ENCODE measurements at regions not wholly inside any gene's neighbourhood (a gene's known extent, or its start where the extent isn't known, plus 50 kb on each side); places are given as distances from the start of the nearest gene placed in this dataset.
"Not testable (repeated sequence)": the region's sequence is repeated elsewhere in the genome, so short reads cannot be mapped to it uniquely, and the experiment has no call there.

DNA sequence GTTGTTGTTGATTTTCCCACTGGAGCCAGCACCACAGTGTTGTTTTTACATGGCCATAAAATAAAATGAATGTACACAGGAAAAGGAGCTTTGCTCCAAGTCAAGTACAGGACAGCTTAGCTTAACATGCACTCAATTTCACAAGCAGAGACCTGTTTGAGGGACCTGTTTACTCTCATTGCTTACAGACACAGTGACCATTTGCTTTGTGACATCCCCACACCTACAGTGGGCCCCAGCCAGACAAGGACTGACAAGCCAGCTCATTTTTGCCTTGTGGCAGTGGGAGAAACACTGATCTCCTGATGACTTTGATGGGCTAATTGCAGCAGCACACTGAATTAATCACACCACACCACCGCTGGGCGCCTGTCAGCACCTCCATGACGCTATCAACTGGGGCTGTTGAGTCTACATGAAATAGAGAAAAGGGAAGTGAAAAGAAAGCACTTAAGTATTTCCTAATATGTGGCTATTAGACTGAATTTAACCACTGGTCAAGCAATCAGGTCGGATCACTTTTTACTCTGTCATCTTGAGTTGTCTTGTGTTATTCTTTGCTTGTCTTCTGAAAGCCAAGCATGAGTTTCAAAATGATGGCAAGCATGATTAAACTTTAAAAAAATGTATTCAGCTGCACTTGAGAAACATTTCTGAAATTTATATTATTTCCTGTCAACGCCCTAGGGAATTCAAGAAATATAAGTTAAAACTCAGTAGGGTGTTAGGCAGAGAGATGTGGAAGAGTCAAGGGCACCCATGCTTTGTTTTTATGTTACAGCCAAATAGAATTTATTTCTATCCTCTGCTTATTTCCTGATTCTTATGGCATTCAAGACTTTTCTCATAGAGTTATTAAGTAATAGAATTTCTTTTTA is 557.7 kb downstream of the RAB28 start:
- H3K4me3 ChIP-seq (ENCODE audit: low read depth, low read length): no peak overlapping the region
- TF ChIP-seq, protein P1, sequence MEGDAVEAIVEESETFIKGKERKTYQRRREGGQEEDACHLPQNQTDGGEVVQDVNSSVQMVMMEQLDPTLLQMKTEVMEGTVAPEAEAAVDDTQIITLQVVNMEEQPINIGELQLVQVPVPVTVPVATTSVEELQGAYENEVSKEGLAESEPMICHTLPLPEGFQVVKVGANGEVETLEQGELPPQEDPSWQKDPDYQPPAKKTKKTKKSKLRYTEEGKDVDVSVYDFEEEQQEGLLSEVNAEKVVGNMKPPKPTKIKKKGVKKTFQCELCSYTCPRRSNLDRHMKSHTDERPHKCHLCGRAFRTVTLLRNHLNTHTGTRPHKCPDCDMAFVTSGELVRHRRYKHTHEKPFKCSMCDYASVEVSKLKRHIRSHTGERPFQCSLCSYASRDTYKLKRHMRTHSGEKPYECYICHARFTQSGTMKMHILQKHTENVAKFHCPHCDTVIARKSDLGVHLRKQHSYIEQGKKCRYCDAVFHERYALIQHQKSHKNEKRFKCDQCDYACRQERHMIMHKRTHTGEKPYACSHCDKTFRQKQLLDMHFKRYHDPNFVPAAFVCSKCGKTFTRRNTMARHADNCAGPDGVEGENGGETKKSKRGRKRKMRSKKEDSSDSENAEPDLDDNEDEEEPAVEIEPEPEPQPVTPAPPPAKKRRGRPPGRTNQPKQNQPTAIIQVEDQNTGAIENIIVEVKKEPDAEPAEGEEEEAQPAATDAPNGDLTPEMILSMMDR (IDR thresholded peaks at IDR 0.05; ENCODE audit: borderline replicate concordance, insufficient read depth, low read depth, low read length): no peak

DNA sequence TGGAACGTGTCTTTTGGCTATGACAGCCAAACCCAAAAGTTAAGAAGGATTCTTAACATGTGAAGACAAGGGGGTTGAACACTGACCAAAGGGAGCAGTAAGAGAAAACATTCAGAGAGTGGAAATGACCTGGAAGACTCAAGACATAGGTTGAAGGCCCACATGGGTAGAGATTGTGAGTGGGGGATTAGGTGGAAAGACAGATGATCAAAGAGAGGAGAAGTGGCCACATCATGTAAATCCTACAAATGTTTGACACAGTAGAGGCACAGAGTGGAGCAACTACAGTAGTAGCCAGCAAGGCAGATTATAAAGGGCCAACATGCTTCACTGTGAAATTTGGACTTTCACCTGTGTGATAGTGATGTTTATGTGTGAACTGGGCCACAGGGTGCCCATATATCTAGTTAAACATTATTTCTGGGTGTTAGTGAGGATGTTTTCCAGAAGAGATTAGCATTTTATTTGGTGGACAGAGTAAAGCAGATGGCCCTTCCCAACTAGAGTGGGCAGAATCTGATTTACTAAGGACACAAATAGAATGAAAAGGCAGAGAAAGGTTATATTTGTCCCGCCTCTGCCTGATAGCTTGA is 559.3 kb downstream of the RAB28 start:
- TF ChIP-seq, protein P1 (IDR thresholded peaks at IDR 0.05; ENCODE audit: borderline replicate concordance, insufficient read depth, low read depth, low read length): no peak
- H3K4me3 ChIP-seq (ENCODE audit: low read depth, low read length): no peak overlapping the region

DNA sequence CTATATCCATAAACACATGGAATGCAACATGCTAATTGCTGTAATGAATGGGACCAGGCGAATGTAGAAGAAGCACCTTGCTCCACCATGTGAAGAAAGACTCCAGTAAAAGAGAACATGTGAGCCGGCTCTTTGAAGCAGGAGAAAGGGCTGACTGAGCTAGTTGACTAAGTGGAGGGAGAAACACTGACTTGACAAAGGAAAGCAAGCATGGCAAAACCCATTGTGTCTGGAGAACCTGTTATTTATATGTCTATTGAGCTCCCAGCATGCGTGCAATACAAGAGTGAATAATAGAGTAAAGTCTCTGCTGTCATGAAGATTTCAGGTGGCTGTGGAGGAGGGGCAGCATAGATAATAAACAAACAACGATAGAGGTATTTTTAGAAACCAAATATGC is 559.9 kb downstream of the RAB28 start:
- TF ChIP-seq, protein P1 (IDR thresholded peaks at IDR 0.05; ENCODE audit: borderline replicate concordance, insufficient read depth, low read depth, low read length): no peak

DNA sequence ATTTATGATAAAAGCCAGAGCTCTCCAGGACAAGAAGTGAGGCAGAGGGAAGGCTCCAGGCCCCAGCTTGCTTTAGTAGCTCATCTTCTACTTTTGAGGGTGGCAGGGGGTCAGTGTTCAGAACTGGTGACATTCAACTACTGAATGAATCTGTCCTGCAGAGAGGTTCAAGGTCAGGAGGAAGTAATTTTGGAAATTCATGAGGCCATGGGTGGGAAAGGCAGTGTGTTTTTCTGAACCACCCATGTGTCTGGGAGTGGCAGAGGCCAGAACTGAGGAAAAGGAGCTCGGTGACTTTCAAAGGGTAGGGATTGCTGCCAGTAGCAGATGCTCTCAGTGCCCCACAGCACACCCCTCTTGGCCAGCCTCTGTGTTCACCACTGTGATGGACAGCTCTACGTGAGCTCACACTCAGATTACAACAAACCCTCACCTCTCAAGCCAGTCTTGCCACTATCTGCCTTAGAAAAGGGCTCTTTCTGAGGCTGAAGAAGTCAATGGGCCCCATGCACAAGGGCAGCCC is 571.2 kb downstream of the RAB28 start:
- no peak overlapping the region for H3K4me3 ChIP-seq (ENCODE audit: low read depth, low read length)
- TF ChIP-seq, protein P1 (IDR thresholded peaks at IDR 0.05; ENCODE audit: borderline replicate concordance, insufficient read depth, low read depth, low read length): no peak

More for the DNA sequence above, 559.9 kb downstream of the RAB28 start:
- H3K4me3 ChIP-seq (ENCODE audit: low read depth, low read length): no peak overlapping the region

DNA sequence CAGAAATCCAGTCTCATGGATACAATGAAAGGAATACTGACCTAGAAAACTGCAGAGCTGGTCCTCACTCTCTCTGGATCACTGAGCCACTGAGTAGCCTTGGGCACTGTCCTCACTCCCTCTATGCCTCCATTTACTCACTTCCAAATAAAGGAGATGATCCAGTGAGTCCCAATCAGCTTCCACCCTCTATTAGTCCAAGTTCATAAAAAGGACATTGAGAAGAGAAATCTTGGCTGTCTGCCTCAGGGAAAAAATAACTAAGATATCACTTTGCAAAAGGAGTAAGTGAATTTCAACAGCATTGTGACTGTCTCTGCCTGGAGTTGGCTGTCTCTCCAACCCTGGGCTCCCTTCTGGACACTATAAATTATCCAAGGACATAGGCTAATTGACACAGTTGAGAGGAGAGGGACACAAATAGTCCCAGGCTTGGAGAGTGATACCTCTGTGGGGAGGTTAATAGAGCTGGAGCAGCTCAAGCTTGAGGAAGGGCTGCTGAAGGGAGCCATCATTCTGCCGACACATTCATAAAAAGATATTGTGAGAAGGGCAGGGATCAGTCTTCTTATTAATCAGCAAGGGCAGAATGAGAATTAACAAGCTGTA is 572.3 kb downstream of the RAB28 start:
- TF ChIP-seq, protein P1 (IDR thresholded peaks at IDR 0.05; ENCODE audit: borderline replicate concordance, insufficient read depth, low read depth, low read length): no peak
- H3K4me3 ChIP-seq (ENCODE audit: low read depth, low read length): no peak overlapping the region

DNA sequence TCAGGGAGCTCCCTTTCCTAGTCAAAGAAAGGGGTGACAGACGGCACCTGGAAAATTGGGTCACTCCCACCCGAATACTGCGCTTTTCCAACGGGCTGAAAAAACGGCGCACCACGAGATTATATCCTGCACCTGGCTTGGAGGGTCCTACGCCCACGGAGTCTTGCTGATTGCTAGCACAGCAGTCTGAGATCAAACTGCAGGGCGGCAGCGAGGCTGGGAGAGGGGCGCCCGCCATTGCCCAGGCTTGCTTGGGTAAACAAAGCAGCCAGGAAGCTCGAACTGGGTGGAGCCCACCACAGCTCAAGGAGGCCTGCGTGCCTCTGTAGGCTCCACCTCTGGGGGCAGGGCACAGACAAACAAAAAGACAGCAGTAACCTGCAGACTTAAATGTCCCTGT is 580.5 kb downstream of the RAB28 start:
- H3K4me3 ChIP-seq (ENCODE audit: low read depth, low read length): not testable (repeated sequence)

DNA sequence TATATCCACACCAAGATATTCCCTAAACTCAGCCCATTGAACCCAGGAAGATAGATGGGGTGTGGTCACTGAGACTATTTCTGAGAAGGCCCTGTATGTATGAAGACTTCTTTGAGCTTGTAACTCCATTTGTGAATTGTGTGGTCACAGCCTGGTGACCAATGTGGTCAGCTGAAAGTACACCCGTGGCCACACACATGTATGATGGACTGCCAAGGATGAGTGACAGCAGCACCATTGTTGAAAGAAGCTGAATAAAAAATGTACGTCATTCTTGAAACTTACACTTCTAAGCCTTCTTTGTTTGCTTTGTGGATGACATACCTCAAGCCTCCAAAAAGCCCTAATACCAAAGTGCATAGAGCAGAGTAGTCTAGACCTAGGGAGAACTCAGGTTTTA is 581.4 kb downstream of the RAB28 start:
- TF ChIP-seq, protein P1 (IDR thresholded peaks at IDR 0.05; ENCODE audit: borderline replicate concordance, insufficient read depth, low read depth, low read length): no peak
- H3K4me3 ChIP-seq (ENCODE audit: low read depth, low read length): no peak overlapping the region

All from GM12875 (cell line).